IPS-18c (cell line): ENCODE measurements at regions not wholly inside any gene's neighbourhood (a gene's known extent, or its start where the extent isn't known, plus 50 kb on each side); places are given as distances from the start of the nearest gene placed in this dataset.

ENCODE experiments used
- H3K4me3 ChIP-seq: 2 replicates; pipeline ENCODE4 v1.7.0; 2013; ENCODE audit warnings: low read depth, mild to moderate bottlenecking, low read length, moderate library complexity; ENCODE audit not compliant: insufficient read depth
- H3K9me3 ChIP-seq: one replicate; pipeline ENCODE4 v1.6.1; 2013; ENCODE audit warnings: mild to moderate bottlenecking, low read length, moderate library complexity; ENCODE audit not compliant: control insufficient read depth, insufficient read depth

DNA sequence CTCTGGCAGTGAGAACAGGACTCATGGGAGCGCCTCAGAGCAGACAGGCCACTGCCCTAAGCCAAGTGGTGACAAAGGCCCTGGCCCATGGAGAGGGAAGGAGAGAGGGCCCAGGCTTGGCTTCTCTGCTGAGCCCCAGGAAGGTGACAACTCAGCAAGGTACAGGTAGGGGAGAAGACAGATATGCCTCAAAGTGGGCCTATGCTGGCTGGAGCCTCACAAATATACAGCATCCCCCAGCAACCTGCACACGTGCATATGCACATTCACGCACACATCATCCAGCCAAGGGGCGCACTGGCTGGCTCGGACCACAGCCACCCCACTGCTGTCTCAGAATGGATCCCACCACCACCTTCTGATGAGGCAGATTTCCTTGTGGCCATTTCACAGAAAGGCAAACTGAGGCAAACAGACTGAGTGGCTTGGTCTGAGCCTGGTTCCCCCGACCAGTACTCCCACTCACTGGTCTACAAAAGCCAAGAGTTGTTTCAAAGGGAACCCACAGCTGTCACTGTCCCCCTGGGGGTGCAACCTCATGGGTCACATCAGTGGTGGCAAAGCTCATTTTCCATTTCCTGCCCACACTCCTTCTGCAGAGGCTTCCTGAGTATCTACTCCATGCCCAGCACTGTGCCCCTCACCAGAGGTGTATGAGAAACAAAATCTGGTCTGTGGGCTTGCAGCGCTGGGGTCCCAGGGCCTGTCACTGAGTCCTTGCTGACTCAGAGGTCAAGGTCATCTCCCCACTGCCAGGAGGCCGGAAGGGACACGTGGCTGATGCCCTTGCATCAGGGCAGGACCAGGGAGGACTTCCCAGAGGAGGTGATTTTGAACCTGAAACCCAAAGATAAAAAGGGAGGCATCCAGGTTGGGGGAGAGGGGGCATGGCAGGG lies 67.3 kb upstream of the PRR5 start:
- Histone ChIP-seq H3K4me3 (no peak overlapping the region), H3K9me3 (no peaks in the 10 kb centered on the region)

DNA sequence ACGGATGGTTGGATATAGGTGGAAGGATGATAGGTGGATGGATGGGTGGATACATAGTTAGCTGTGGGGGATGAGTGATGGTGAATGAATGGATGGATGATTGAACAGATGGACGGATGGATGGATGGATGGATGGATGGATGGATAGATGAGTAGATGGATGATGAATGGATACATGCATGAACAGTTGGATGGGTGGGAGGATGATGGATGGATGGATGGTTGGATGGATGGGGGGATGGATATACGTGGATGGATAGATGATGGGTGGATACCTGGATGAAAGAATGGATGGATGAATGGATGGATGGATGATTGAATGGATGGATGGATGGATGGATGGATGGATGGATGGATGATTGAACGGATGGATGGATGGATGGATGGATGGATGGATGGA lies 68.4 kb upstream of the PRR5 start:
- peaks cover 2% of the 10 kb centered on the region for H3K9me3 ChIP-seq
- no peak overlapping the region for H3K4me3 ChIP-seq

DNA sequence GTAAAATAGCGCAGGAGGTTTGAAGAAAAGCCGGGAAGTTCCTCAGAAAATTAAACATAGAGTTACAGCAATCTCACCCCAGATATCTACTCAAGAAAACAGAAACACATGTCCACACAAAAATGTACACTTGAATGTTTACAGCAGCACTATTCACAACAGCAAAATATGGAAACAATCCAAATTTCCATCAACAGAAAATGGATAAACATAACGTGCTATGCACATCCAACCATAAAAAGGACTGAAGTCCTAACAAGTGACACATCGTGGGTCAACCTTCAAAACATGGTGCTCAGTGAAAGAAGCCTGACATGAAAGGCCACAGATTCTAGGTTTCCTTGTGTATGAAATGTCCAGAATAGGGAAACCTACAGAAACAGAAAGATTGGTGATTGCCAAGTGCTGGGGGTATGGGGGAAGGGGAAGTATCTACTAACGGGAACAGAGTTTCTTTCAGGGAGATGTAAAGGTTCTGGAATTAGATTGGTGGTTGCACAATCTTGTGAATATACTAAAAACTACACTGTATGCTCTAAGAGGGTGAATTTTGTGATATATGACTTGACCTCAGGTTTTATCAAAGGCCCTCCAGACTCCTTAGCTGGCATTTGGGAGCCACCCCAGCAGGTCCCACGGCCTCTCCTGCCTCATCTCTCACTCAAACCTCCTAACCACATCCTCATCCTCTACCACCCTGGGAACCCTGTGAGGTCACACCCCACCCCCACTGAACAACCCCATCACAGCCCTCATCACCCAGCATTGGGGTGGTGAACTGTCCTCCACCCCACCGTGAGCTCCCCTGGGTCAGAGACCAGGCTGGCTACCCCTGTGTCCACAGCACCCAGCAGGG lies 69.2 kb upstream of the PRR5 start:
- H3K4me3 ChIP-seq, result no peak overlapping the region
- H3K9me3 ChIP-seq, result peaks cover 2% of the 10 kb centered on the region

- no peak overlapping the region for H3K4me3 ChIP-seq
- peaks cover 2% of the 10 kb centered on the region for H3K9me3 ChIP-seq
Measured at GRCh38 chr22:44630826-44631225, 71.2 kb upstream of the PRR5 start.

- H3K4me3 ChIP-seq, result no peak overlapping the region
- peaks cover 2% of the 10 kb centered on the region for H3K9me3 ChIP-seq
Measured at GRCh38 chr22:44628835-44629234, 73.2 kb upstream of the PRR5 start.

DNA sequence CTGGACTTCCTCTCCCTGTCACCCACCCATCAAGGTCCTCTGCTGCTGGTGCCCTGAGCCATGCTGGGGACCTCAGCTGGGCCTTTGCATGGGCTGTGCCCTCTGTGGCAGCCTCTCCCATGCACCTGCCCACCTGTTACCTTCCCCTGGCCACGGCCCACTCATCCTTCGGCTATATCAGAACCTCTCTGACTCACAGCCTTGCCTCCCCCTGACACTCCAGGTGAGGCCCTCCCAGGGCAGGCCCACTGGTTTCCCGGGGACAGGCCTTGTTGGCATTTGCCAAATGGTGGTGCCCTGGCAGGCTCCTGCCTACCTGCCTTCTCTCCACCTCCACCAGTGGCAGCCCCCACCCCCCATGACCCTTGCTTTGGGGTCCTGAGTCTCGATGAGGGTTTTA lies 73.7 kb upstream of the PRR5 start:
- Histone ChIP-seq H3K9me3 (peaks cover 2% of the 10 kb centered on the region), H3K4me3 (no peak overlapping the region)

DNA sequence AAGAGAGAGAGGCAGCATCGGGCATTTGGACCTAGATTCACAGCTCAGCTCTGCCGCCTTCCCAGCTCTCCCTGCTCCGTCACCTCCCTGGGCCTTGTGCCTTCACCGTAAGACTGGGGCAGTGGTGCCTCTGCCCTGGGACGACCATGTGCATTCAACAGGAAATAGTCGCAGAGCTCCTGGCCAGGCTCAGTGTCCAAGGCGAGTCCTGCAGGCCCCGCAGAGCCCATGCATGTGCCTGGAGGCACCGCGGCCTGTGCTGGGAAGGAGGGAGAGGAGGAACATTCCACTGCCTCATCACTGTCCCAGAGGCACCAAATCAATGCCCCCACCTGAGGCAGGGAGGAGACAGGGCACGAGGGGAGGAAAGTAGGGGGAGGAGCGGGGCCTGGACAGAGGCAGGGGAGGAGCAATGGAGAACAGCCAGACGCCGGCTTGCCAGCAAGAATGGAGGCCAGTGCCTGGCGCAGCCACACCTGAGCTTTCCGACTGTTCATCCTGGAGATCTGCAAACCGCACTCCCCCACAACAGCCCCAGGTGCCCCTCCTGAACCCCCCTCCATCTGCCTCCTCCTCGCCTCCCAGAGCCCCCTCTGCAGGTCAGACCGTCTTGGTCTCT lies 74.4 kb upstream of the PRR5 start:
- H3K9me3 ChIP-seq, result peaks cover 2% of the 10 kb centered on the region
- H3K4me3 ChIP-seq, result no peak overlapping the region

- no peak overlapping the region for H3K4me3 ChIP-seq
- peaks cover 2% of the 10 kb centered on the region for H3K9me3 ChIP-seq
Measured at GRCh38 chr22:44625981-44626687, 75.9 kb upstream of the PRR5 start.

DNA sequence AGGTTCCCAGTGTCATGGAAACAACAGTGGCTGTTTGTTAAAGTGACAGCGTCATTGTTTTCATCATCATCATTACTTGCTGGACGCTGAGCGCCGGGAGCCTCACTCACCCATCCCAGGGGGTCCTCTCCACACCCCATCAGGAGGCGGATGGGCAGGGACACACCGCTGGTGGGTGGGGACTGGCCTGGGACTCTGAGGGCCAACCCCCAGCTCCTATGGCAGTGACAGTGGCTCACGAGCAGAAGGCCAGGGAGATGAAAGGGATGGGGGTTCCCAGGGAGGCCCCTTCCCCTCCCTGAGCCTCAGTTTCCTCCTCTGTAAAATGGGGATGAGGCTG lies 76.6 kb upstream of the PRR5 start:
- H3K9me3 ChIP-seq, result peaks cover 2% of the 10 kb centered on the region
- H3K4me3 ChIP-seq, result no peak overlapping the region

DNA sequence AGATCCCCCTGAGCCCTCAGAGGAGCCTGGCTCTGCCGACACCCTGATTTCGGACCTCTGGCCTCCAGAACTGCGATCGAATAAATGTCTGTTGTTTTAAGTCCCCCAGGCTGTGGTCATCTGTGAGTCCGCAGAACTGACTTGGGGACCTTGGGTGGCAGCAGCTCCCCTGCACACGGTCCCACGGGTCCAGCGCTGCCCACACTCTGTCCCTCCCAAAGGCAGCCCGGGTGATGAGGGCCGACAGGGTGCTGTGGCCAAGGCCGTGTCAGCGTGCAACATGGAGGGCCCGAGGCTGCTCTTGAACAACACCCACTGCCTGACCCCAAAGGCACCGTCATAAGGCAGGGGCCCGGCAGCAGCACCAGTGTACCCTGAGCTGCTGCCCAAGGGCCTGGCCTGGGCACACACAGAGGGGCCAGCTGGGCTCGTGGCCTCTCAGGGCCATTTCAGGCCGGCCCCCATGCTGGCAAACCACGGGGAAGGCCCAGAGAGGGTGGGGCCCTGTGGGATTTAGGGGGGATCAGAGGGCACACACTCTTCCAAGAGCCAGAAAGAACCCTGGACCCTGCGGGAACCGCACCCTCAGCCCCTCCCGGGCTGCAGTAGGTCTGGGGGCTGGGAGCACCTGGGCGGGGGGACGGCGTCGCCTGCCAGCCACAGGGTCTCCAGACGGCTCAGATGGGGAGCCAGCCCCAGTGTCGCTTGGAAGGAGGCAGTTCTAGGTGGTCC lies 77.1 kb upstream of the PRR5 start:
- Histone ChIP-seq H3K4me3 (no peak overlapping the region), H3K9me3 (peaks cover 2% of the 10 kb centered on the region)

GRCh38 chr22:44623771-44624510 lies 78.1 kb upstream of the PRR5 start:
- H3K4me3 ChIP-seq, result no peak overlapping the region
- peaks cover 1% of the 10 kb centered on the region for H3K9me3 ChIP-seq

GRCh38 chr22:44622679-44623078 lies 79.3 kb upstream of the PRR5 start:
- H3K9me3 ChIP-seq, result no peaks in the 10 kb centered on the region
- H3K4me3 ChIP-seq, result no peak overlapping the region

- no peak overlapping the region for H3K4me3 ChIP-seq
- no peaks in the 10 kb centered on the region for H3K9me3 ChIP-seq
Measured at GRCh38 chr22:44622147-44622427, 79.9 kb upstream of the PRR5 start.

- H3K4me3 ChIP-seq, result no peak overlapping the region
Measured at GRCh38 chr22:44621401-44622146, 80.4 kb upstream of the PRR5 start.

DNA sequence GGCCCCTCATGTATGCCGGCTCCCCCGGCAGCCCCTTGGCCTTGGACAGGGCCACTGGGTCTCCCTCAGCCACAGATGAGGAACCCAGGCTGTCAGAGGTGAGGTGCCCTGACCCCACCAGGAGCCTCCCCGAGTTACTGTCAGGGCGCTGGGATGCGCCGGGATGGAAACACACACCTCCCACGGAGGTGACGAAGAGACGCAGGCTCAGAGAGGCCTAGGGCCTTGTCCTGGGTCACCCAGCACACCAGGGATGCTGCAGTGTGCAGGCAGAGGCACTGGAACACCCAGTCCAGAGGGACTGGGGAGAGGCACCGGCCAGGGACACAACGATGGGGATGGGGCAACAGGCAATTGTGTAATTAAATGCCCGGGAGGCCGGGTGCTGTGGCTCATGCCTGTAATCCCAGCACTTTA lies 81.2 kb upstream of the PRR5 start:
- Histone ChIP-seq H3K4me3 (no peak overlapping the region), H3K9me3 (no peaks in the 10 kb centered on the region)

More at GRCh38 chr22:44621401-44622146, 80.4 kb upstream of the PRR5 start:
- no peaks in the 10 kb centered on the region for H3K9me3 ChIP-seq
